ENCODE measurements at regions not wholly inside any gene's neighbourhood (a gene's known extent, or its start where the extent isn't known, plus 50 kb on each side); places are given as distances from the start of the nearest gene placed in this dataset.

GRCh38 chr5:161157925-161158324 lies 305.9 kb upstream of the ATP10B start:
- TF ChIP-seq GATA1 (IDR thresholded peaks at IDR 0.05; ENCODE audit: low read depth, low read length) (no peak), POLR2A (IDR thresholded peaks at IDR 0.05; ENCODE audit: low read length) (no peak)
- no peak for DNase-seq

DNA sequence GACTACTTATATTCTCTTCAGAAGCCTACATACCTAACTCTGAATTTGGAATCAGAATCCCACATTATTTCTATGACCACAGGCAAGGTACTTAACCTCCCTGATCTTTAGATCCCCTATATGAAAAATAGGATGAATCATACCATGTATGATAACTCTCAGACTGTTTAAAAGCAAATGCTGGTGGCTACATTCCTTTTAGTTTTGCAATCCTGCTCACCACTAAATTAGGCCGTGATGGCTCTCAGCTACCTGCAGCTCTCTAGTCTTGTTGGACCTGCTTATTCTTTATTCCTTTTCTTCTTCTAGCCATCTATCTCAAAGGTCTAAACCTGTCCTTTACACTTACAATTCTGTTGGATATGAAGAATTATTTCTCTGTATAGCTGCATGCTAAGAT lies 303.4 kb upstream of the ATP10B start:
- no peak for DNase-seq
- TF ChIP-seq GATA1 (IDR thresholded peaks at IDR 0.05; ENCODE audit: low read depth, low read length) (no peak), POLR2A (IDR thresholded peaks at IDR 0.05; ENCODE audit: low read length) (no peak)

DNA sequence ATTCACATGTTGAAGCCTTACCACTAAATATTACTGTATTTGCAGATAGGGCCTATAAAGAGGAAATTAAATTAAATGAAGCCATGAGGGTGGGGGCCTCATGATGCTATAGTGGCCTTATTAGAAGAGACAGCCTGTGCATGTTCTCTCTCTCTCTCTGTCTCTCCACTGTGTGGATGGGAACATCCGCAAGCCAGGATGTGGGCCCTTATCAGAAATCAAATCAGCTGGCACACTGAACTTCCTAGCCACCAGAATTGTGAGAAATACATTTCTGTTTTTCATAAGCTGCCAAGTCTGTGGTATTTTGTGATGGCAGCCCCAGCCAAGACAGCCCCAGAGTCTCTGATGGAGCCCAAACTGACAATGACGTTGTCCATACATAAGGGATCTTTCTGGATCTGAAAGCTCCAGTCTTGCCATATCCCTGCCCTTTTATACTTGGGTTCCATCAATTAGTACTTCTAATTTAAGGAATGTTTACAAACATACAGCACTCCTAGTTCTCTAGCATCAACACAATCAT lies 300.5 kb upstream of the ATP10B start:
- TF ChIP-seq GATA1 (IDR thresholded peaks at IDR 0.05; ENCODE audit: low read depth, low read length): no peak
- no peak for TF ChIP-seq POLR2A (IDR thresholded peaks at IDR 0.05; ENCODE audit: low read length)

DNA sequence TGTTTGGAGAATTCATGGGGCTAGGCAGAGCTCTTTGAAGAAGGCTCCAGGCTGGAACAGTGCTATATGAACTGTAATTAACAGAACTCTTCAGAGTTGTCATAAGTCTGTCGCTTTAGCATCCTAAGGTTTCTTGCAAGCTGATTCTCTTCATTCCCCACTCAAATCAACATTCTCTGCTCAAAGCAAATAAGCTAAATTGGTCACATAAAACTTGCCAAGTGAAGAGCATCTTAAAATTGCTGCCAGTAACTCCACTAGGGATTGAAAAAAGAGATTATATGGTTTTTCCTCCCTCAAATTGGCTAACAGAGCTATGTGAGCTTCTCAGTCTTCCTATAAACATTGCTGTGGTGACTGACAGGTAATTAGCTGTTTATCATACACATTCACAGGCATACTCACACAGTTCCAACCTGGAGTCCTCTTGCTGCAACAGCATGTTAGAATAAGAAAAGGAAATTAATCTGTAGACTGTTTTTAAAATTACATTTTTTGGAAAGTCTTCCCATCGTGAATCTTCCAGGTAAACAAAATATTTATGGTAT lies 298.5 kb upstream of the ATP10B start:
- TF ChIP-seq POLR2A (IDR thresholded peaks at IDR 0.05; ENCODE audit: low read length) (no peak), GATA1 (IDR thresholded peaks at IDR 0.05; ENCODE audit: low read depth, low read length) (no peak)
- no peak for DNase-seq

More for the DNA sequence above, 300.5 kb upstream of the ATP10B start:
- DNase-seq: no peak

- TF ChIP-seq POLR2A (IDR thresholded peaks at IDR 0.05; ENCODE audit: low read length): no peak
- TF ChIP-seq GATA1 (IDR thresholded peaks at IDR 0.05; ENCODE audit: low read depth, low read length): no peak
- no peak for DNase-seq
Measured at GRCh38 chr5:161149078-161149477, 297.1 kb upstream of the ATP10B start.

GRCh38 chr5:161138751-161139455 lies 286.9 kb upstream of the ATP10B start:
- TF ChIP-seq POLR2A (IDR thresholded peaks at IDR 0.05; ENCODE audit: low read length): no peak
- TF ChIP-seq GATA1 (IDR thresholded peaks at IDR 0.05; ENCODE audit: low read depth, low read length): no peak
- no peak for DNase-seq

DNA sequence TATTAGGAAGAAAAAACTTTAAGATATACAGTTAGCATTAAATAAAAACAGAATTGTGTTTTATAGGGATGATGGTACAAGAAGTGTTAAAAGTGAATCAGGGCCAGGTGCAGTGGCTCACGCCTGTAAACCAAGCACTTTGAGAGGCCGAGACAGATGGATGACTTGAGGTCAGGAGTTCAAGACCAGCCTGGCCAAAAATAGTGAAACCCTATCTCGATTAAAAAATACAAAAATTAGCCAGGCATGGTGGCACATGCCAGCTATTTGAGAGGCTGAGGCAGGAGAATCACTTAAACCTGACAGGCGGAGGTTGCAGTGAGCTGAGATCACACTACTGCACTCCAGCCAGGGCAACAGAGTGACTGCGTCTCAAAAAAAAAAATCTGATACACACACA lies 282.9 kb upstream of the ATP10B start:
- no peak for DNase-seq
- no peak for TF ChIP-seq POLR2A (IDR thresholded peaks at IDR 0.05; ENCODE audit: low read length)
- TF ChIP-seq GATA1 (IDR thresholded peaks at IDR 0.05; ENCODE audit: low read depth, low read length): no peak

DNA sequence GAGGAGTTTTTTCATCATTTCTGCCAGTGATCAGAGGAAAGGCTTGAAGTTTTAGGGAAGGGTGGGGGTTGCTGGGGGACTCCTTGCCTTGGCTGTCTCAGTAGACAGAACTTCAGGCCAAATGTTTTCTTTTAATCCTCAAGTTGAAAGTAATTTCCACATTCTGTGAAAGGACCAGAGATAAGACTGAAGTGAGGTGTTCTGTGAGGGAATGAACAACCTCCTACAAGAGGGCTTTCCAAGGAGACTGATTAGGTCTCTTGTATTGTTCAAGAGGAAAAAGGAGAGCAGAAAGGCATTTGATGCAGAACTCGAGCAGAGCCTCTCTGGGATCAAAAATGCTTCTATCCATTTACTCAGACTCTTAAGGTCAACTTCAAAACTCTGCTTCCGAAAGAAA lies 282.1 kb upstream of the ATP10B start:
- DNase-seq: no peak
- TF ChIP-seq GATA1 (IDR thresholded peaks at IDR 0.05; ENCODE audit: low read depth, low read length): no peak
- no peak for TF ChIP-seq POLR2A (IDR thresholded peaks at IDR 0.05; ENCODE audit: low read length)

GRCh38 chr5:161115941-161116340 lies 263.9 kb upstream of the ATP10B start:
- no peak for TF ChIP-seq POLR2A (IDR thresholded peaks at IDR 0.05; ENCODE audit: low read length)
- TF ChIP-seq GATA1 (IDR thresholded peaks at IDR 0.05; ENCODE audit: low read depth, low read length): no peak
- DNase-seq: no peak

- DNase-seq: no peak
- TF ChIP-seq POLR2A (IDR thresholded peaks at IDR 0.05; ENCODE audit: low read length) (no peak), GATA1 (IDR thresholded peaks at IDR 0.05; ENCODE audit: low read depth, low read length) (no peak)
Measured at GRCh38 chr5:161112371-161112770, 260.4 kb upstream of the ATP10B start.

GRCh38 chr5:161105525-161105924 lies 253.5 kb upstream of the ATP10B start:
- DNase-seq: no peak

GRCh38 chr5:161098516-161098915 lies 246.5 kb upstream of the ATP10B start:
- TF ChIP-seq GATA1 (IDR thresholded peaks at IDR 0.05; ENCODE audit: low read depth, low read length) (no peak), POLR2A (IDR thresholded peaks at IDR 0.05; ENCODE audit: low read length) (no peak)
- no peak for DNase-seq

More at GRCh38 chr5:161105525-161105924, 253.5 kb upstream of the ATP10B start:
- no peak for TF ChIP-seq POLR2A (IDR thresholded peaks at IDR 0.05; ENCODE audit: low read length)
- TF ChIP-seq GATA1 (IDR thresholded peaks at IDR 0.05; ENCODE audit: low read depth, low read length): no peak

DNA sequence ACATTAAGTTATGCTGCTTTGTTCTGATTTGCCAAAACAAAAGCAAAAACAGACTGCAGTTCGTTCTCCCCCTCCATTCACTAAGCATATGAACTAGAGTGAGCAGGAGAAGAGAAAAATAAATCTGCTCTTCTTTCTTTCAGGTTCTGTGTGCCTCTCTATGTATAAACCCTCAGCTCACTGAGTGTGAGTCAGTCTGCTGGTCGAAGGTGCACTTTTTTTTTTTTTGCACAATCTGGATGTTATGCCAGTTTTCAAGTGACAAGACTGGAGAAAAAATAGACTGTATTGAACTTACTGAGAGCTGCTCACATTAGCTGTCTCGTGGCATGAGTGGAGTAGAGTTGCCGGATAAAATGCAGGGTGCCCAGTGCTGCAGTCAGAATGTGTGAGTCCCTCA lies 244.6 kb upstream of the ATP10B start:
- DNase-seq: no peak
- TF ChIP-seq GATA1 (IDR thresholded peaks at IDR 0.05; ENCODE audit: low read depth, low read length) (no peak), POLR2A (IDR thresholded peaks at IDR 0.05; ENCODE audit: low read length) (no peak)

GRCh38 chr5:161095953-161096352 lies 243.9 kb upstream of the ATP10B start:
- TF ChIP-seq GATA1 (IDR thresholded peaks at IDR 0.05; ENCODE audit: low read depth, low read length): no peak
- no peak for TF ChIP-seq POLR2A (IDR thresholded peaks at IDR 0.05; ENCODE audit: low read length)
- DNase-seq: no peak

GRCh38 chr5:161094411-161094810 lies 242.4 kb upstream of the ATP10B start:
- TF ChIP-seq GATA1 (IDR thresholded peaks at IDR 0.05; ENCODE audit: low read depth, low read length) (no peak), POLR2A (IDR thresholded peaks at IDR 0.05; ENCODE audit: low read length) (no peak)
- no peak for DNase-seq

Measured in erythroblast (primary cell).